ENCODE measurements at regions not wholly inside any gene's neighbourhood (a gene's known extent, or its start where the extent isn't known, plus 50 kb on each side); places are given as distances from the start of the nearest gene placed in this dataset.

GRCh38 chr7:15995027-15995426 lies 308.5 kb upstream of the MEOX2 start:
- intact Hi-C loops (cut with DNase I) = no loop called here
- DNase-seq = no peak
- WGBS, 2 donors = 100% methylated on average over 1 of the region's 1 CpG
- H3K4me3 ChIP-seq (replicated peaks in 1 of 3) = no peak overlapping the region
- no peaks in the 10 kb centered on the region for H3K27me3 ChIP-seq
- no peak overlapping the region for H3K27ac ChIP-seq
- no peaks in the 10 kb centered on the region for H3K4me1 ChIP-seq
- no peaks in the 10 kb centered on the region for H3K9me3 ChIP-seq
- TF ChIP-seq POLR2A (IDR thresholded peaks at IDR 0.05) = no peak
- TF ChIP-seq, protein P1, sequence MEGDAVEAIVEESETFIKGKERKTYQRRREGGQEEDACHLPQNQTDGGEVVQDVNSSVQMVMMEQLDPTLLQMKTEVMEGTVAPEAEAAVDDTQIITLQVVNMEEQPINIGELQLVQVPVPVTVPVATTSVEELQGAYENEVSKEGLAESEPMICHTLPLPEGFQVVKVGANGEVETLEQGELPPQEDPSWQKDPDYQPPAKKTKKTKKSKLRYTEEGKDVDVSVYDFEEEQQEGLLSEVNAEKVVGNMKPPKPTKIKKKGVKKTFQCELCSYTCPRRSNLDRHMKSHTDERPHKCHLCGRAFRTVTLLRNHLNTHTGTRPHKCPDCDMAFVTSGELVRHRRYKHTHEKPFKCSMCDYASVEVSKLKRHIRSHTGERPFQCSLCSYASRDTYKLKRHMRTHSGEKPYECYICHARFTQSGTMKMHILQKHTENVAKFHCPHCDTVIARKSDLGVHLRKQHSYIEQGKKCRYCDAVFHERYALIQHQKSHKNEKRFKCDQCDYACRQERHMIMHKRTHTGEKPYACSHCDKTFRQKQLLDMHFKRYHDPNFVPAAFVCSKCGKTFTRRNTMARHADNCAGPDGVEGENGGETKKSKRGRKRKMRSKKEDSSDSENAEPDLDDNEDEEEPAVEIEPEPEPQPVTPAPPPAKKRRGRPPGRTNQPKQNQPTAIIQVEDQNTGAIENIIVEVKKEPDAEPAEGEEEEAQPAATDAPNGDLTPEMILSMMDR (IDR thresholded peaks at IDR 0.05) = no peak
- no peaks in the 10 kb centered on the region for H3K36me3 ChIP-seq

DNA sequence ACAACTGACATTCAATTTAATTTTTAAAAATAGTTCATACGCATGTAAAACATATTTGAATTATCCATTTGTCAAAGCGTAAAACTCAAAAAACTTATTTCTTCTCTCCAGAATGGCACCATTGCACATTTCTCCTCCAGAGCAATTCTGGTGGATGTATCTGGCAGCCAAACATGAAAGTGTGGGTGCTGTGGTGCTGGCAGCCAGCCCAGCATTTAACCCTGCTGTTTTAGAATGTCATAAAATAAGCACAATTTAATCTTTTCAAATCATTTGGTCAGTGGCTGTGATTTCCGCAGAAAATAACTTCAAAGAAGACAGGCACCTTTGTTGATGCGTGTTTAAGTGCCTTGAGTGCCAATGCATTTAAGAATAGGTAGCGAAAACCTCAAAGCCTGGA lies 302.7 kb upstream of the MEOX2 start:
- Histone ChIP-seq H3K36me3 (no peaks in the 10 kb centered on the region), H3K9me3 (no peaks in the 10 kb centered on the region), H3K27me3 (no peaks in the 10 kb centered on the region), H3K27ac (no peak overlapping the region), H3K4me3 (replicated peaks in 1 of 3) (no peak overlapping the region), H3K4me1 (no peaks in the 10 kb centered on the region)
- no peak for TF ChIP-seq POLR2A (IDR thresholded peaks at IDR 0.05)
- TF ChIP-seq, protein P1 (IDR thresholded peaks at IDR 0.05) = no peak
- 85 to 86% methylated on average over 5 of the region's 5 CpGs for WGBS, 2 donors
- intact Hi-C loops (cut with DNase I) = no loop called here
- no peak for DNase-seq

DNA sequence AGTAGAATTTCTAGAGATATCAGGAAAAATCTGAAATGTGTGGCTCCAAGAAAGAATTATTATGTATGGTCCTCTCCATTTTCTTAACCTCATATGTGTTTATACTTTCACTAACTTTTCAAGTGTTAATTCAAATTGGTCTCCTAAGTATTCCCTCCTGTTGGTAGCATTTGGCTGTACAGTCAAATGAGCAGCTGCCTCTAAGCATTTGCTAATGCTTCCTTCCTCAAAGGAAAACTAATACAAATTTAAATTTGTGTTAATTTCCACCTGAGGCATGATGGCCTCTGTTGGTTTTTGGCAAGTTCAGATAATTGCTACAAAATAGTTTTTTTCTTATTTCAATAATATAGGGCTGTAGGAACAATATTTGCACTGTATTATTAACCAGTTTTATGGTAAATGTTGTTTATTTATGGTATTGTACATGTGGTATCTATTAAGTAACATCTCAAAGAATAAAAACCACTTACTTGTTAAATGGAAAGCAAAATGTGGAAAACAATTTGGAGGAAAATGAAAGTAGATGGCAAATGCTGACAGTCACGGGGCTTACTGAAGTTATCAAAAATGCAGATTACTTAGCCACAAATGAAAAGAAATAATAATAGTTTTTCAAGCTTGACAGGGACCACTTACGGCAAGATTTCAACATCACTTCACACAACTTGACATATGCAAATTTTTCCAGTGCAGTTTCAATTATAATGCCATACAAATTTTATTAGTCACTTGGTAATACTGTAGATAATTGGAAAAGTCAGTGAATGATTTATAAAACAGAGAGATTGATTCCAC lies 299.3 kb upstream of the MEOX2 start:
- Histone ChIP-seq H3K27me3 (no peaks in the 10 kb centered on the region), H3K36me3 (no peaks in the 10 kb centered on the region), H3K9me3 (no peaks in the 10 kb centered on the region), H3K4me3 (replicated peaks in 1 of 3) (no peak overlapping the region), H3K4me1 (no peaks in the 10 kb centered on the region), H3K27ac (no peak overlapping the region)
- TF ChIP-seq, protein P1 (IDR thresholded peaks at IDR 0.05) = no peak
- TF ChIP-seq POLR2A (IDR thresholded peaks at IDR 0.05) = no peak
- 72 to 82% methylated on average over 2 of the region's 2 CpGs for WGBS, 2 donors
- intact Hi-C loops (cut with DNase I) = no loop called here
- no peak for DNase-seq

GRCh38 chr7:15977663-15978062 lies 291.2 kb upstream of the MEOX2 start:
- no peak overlapping the region for H3K27ac ChIP-seq
- no peak for TF ChIP-seq POLR2A (IDR thresholded peaks at IDR 0.05)
- TF ChIP-seq, protein P1 (IDR thresholded peaks at IDR 0.05) = no peak
- no peaks in the 10 kb centered on the region for H3K9me3 ChIP-seq
- H3K36me3 ChIP-seq = no peaks in the 10 kb centered on the region
- WGBS, 2 donors = 67 to 72% methylated on average over 3 of the region's 3 CpGs
- no peaks in the 10 kb centered on the region for H3K4me1 ChIP-seq
- intact Hi-C loops (cut with DNase I) = no loop called here
- H3K27me3 ChIP-seq = no peaks in the 10 kb centered on the region
- H3K4me3 ChIP-seq (replicated peaks in 1 of 3) = no peak overlapping the region
- no peak for DNase-seq

DNA sequence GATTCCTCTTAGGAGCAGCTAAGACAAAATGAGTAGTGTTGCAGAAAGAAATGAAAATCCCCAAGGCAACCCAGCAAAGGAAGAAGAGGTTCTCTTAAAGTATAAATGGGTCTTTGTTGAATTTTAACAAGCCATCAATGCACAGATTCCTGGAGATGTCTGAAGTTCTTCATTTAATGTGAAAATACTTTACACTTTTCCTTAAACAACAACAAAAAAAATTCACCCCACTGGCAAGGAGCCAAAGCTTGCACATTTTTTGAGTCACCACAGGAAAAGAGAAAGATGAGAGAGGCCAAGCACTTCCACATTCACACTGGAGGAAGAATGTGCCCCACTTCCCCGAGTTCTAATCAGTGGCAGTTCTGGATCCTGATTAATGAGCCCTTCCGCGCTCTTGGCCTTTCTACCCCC lies 286.4 kb upstream of the MEOX2 start:
- Histone ChIP-seq H3K4me3 (replicated peaks in 1 of 3) (no peak overlapping the region), H3K4me1 (no peaks in the 10 kb centered on the region), H3K9me3 (no peaks in the 10 kb centered on the region), H3K27ac (no peak overlapping the region), H3K27me3 (no peaks in the 10 kb centered on the region), H3K36me3 (no peaks in the 10 kb centered on the region)
- intact Hi-C loops (cut with DNase I) = no loop called here
- TF ChIP-seq, protein P1 (IDR thresholded peaks at IDR 0.05) = no peak
- no peak for TF ChIP-seq POLR2A (IDR thresholded peaks at IDR 0.05)
- no peak for DNase-seq
- WGBS, 2 donors = 60 to 65% methylated on average over 3 of the region's 3 CpGs

Data from thyroid gland (tissue), 4 donors.